Prostate gland (tissue), 2 donors: ENCODE measurements at regions not wholly inside any gene's neighbourhood (a gene's known extent, or its start where the extent isn't known, plus 50 kb on each side); places are given as distances from the start of the nearest gene placed in this dataset.

Experiments used
- POLR2A ChIP-seq: fragments of 450-650 bp; IDR thresholded peaks from one replicate; pipeline ENCODE4 v1.6.1; 2016; ENCODE audit warnings: antibody characterized with exemption, mild to moderate bottlenecking
- POLR2AphosphoS5 ChIP-seq: sonication (generic); formaldehyde crosslinking; IDR thresholded peaks from one replicate; pipeline ENCODE4 v1.6.1; 2017; ENCODE audit warnings: antibody characterized with exemption
- TF ChIP-seq, protein P1 (sequence below), 4 experiments: fragments of 200-600 bp in 2 of 4; fragments of 450-650 bp in 2 of 4; sonication (generic) in 2 of 4; IDR thresholded peaks; 1 replicate in 3 of 4; 2 replicates in 1 of 4; pipeline ENCODE4 v1.5.1; 2016 to 2019; ENCODE audit warnings: antibody characterized with exemption in 4 of 4, mild to moderate bottlenecking in 2 of 4, moderate library complexity in 2 of 4

DNA sequence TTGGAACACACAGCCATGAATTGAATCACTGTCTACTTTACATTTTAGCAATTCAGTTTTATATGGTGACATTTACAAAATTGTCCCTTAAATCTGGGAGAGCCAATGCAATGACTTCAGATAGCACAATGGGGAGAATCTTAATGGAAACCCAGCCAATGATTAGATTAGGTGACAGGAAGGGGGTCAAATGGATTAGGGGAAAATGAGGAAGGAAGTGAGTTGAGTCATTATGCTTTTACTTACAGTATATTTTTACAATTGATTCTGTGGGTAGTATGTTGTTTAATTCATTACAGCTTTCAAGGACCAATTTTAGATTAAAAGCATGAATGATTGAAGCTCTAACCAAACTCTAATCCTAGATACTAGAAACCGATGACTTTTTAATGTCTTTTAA, 229.8 kb downstream of the SOX4 start:
- TF ChIP-seq, protein P1, sequence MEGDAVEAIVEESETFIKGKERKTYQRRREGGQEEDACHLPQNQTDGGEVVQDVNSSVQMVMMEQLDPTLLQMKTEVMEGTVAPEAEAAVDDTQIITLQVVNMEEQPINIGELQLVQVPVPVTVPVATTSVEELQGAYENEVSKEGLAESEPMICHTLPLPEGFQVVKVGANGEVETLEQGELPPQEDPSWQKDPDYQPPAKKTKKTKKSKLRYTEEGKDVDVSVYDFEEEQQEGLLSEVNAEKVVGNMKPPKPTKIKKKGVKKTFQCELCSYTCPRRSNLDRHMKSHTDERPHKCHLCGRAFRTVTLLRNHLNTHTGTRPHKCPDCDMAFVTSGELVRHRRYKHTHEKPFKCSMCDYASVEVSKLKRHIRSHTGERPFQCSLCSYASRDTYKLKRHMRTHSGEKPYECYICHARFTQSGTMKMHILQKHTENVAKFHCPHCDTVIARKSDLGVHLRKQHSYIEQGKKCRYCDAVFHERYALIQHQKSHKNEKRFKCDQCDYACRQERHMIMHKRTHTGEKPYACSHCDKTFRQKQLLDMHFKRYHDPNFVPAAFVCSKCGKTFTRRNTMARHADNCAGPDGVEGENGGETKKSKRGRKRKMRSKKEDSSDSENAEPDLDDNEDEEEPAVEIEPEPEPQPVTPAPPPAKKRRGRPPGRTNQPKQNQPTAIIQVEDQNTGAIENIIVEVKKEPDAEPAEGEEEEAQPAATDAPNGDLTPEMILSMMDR (IDR thresholded peaks at IDR 0.05), result no peak
- no peak for TF ChIP-seq POLR2A
- no peak for TF ChIP-seq POLR2AphosphoS5
